H9 (cell line): ENCODE measurements at regions not wholly inside any gene's neighbourhood (a gene's known extent, or its start where the extent isn't known, plus 50 kb on each side); places are given as distances from the start of the nearest gene placed in this dataset.

Experiments
- DNase-seq: peaks from one replicate; pipeline ENCODE4 v3.0.0-alpha.2; 2017
- H2AFZ ChIP-seq: one replicate; pipeline ENCODE4 v1.6.1; 2013; ENCODE audit warnings: mild to moderate bottlenecking, low read length, control low read depth, moderate library complexity
- H2AK5ac ChIP-seq: 2 replicates; pipeline ENCODE4 v1.6.1; 2013; ENCODE audit warnings: low read length, control low read depth, mixed read lengths; ENCODE audit not compliant: insufficient read length
- H2BK120ac ChIP-seq: one replicate; pipeline ENCODE4 v1.6.1; 2013; ENCODE audit warnings: low read depth, mild to moderate bottlenecking, low read length, control low read depth, inconsistent platforms; ENCODE audit not compliant: poor library complexity, severe bottlenecking
- H2BK12ac ChIP-seq: 2 replicates; pipeline ENCODE4 v1.6.1; 2013; ENCODE audit warnings: low read length, control low read depth, mixed read lengths, low read depth; ENCODE audit not compliant: insufficient read length
- H2BK15ac ChIP-seq: 2 replicates; pipeline ENCODE4 v1.6.1; 2013; ENCODE audit warnings: low read depth, low read length, control low read depth
- H2BK20ac ChIP-seq: one replicate; pipeline ENCODE4 v1.6.1; 2013; ENCODE audit warnings: low read depth, mild to moderate bottlenecking, low read length, control low read depth, inconsistent platforms; ENCODE audit not compliant: poor library complexity, severe bottlenecking
- H2BK5ac ChIP-seq: 2 replicates; pipeline ENCODE4 v1.6.1; 2013; ENCODE audit warnings: low read length, control low read depth, mixed read lengths; ENCODE audit not compliant: insufficient read length
- H3K14ac ChIP-seq: 2 replicates; pipeline ENCODE4 v1.6.1; 2013; ENCODE audit warnings: low read length, control low read depth; ENCODE audit not compliant: insufficient read depth
- H3K18ac ChIP-seq: 2 replicates; pipeline ENCODE4 v1.6.1; 2013; ENCODE audit warnings: low read depth, mild to moderate bottlenecking, mixed read lengths, low read length, control low read depth; ENCODE audit not compliant: insufficient read length
- H3K23ac ChIP-seq: 2 replicates; pipeline ENCODE4 v1.6.1; 2013; ENCODE audit warnings: low read length, control low read depth, mixed read lengths, low read depth; ENCODE audit not compliant: insufficient read length
- H3K23me2 ChIP-seq: 2 replicates; pipeline ENCODE4 v1.6.1; 2013; ENCODE audit warnings: low read depth, mild to moderate bottlenecking, mixed read lengths, low read length, control low read depth; ENCODE audit not compliant: insufficient read length, poor library complexity, severe bottlenecking
- H3K27ac ChIP-seq: 2 replicates; pipeline ENCODE4 v1.5.1; 2013; ENCODE audit warnings: low read length, control low read depth, mixed read lengths, low read depth; ENCODE audit not compliant: insufficient read length
- H3K27me3 ChIP-seq: 2 replicates; pipeline ENCODE4 v1.6.1; 2013; ENCODE audit warnings: low read length, control low read depth, inconsistent platforms; ENCODE audit not compliant: insufficient read depth
- H3K4ac ChIP-seq: 2 replicates; pipeline ENCODE4 v1.6.1; 2013; ENCODE audit warnings: low read depth, mild to moderate bottlenecking, control low read depth, inconsistent platforms, low read length, moderate library complexity
- H3K4me1 ChIP-seq: 2 replicates; pipeline ENCODE4 v1.6.1; 2013; ENCODE audit warnings: low read length, control low read depth, inconsistent platforms; ENCODE audit not compliant: insufficient read depth
- H3K4me2 ChIP-seq: 2 replicates; pipeline ENCODE4 v1.6.1; 2013; ENCODE audit warnings: low read length, control low read depth, mixed read lengths; ENCODE audit not compliant: insufficient read length, insufficient read depth
- H3K56ac ChIP-seq: 2 replicates; pipeline ENCODE4 v1.6.1; 2013; ENCODE audit warnings: low read depth, mild to moderate bottlenecking, mixed read lengths, low read length, control low read depth; ENCODE audit not compliant: insufficient read length
- H3K79me1 ChIP-seq: 2 replicates; pipeline ENCODE4 v1.6.1; 2013; ENCODE audit warnings: low read depth, mild to moderate bottlenecking, moderate library complexity, low read length, control low read depth, inconsistent platforms; ENCODE audit not compliant: insufficient read depth, poor library complexity, severe bottlenecking
- H3K79me2 ChIP-seq: 2 replicates; pipeline ENCODE4 v1.6.1; 2013; ENCODE audit warnings: low read length, control low read depth, inconsistent platforms; ENCODE audit not compliant: insufficient read depth
- H3K9ac ChIP-seq: 2 replicates; pipeline ENCODE4 v1.6.1; 2013; ENCODE audit warnings: low read length, control low read depth, mixed read lengths; ENCODE audit not compliant: insufficient read length; ENCODE audit errors: extremely low read depth
- H3K9me3 ChIP-seq: one replicate; pipeline ENCODE4 v1.6.1; 2013; ENCODE audit warnings: low read depth, low read length, inconsistent platforms; ENCODE audit not compliant: control insufficient read depth
- H3T11ph ChIP-seq: one replicate; pipeline ENCODE4 v1.6.1; 2013; ENCODE audit warnings: mild to moderate bottlenecking, low read length, control low read depth, inconsistent platforms
- H4K20me1 ChIP-seq: one replicate; pipeline ENCODE4 v1.6.1; 2013; ENCODE audit not compliant: control insufficient read depth, insufficient read length, insufficient read depth
- H4K5ac ChIP-seq: 2 replicates; pipeline ENCODE4 v1.6.1; 2013; ENCODE audit warnings: low read depth, mild to moderate bottlenecking, mixed read lengths, low read length, control low read depth; ENCODE audit not compliant: insufficient read length
- H4K8ac ChIP-seq: replicated peaks from 2 replicates; pipeline ENCODE4 v1.6.1; 2013; ENCODE audit warnings: low read length, control low read depth, mixed read lengths, low read depth; ENCODE audit not compliant: insufficient read length
- H4K91ac ChIP-seq: 2 replicates; pipeline ENCODE4 v1.6.1; 2013; ENCODE audit warnings: low read depth, mild to moderate bottlenecking, moderate library complexity, mixed read lengths, low read length, control low read depth; ENCODE audit not compliant: insufficient read length
- H3K27ac Mint-ChIP-seq, 3 experiments: 2 replicates in 2 of 3; 3 replicates in 1 of 3; pipeline ENCODE4 v1.8.0; 2020 to 2021; ENCODE audit warnings: mixed read lengths in 3 of 3, mild to moderate bottlenecking in 1 of 3, moderate library complexity in 1 of 3
- H3K27me3 Mint-ChIP-seq: 2 replicates; pipeline ENCODE4 v1.8.0; 2021; ENCODE audit warnings: low read depth, mild to moderate bottlenecking, moderate library complexity, mixed read lengths
- H3K36me3 Mint-ChIP-seq, 3 experiments: 2 replicates in 2 of 3; 3 replicates in 1 of 3; pipeline ENCODE4 v1.8.0; 2020 to 2021; ENCODE audit warnings: low read depth in 3 of 3, mixed read lengths in 3 of 3; ENCODE audit not compliant: insufficient read depth in 1 of 3
- H3K4me1 Mint-ChIP-seq, 2 experiments: 2 replicates each; pipeline ENCODE4 v1.8.0; 2020; ENCODE audit warnings: mixed read lengths in 2 of 2
- H3K4me3 Mint-ChIP-seq, 2 experiments: 2 replicates in 1 of 2; 3 replicates in 1 of 2; pipeline ENCODE4 v1.8.0; 2020 to 2021; ENCODE audit warnings: mild to moderate bottlenecking in 2 of 2, mixed read lengths in 2 of 2, moderate library complexity in 1 of 2
- H3K9me3 Mint-ChIP-seq, 2 experiments: 2 replicates in 1 of 2; 3 replicates in 1 of 2; pipeline ENCODE4 v1.8.0; 2020; ENCODE audit warnings: mild to moderate bottlenecking in 2 of 2, mixed read lengths in 2 of 2, moderate library complexity in 1 of 2
- CTCF ChIP-seq: fragments of 200-600 bp; sonication (generic); conservative IDR thresholded peaks from 3 replicates; pipeline ENCODE4 v1.8.0; 2021; ENCODE audit warnings: antibody characterized with exemption, mild to moderate bottlenecking
- WGBS: extraction: QIAGEN DNeasy Blood & Tissue Kit; methylation state at CpG from one replicate; pipeline ENCODE4 v1.1.7; 2013; ENCODE audit warnings: missing lambda C conversion rate, low lambda C conversion rate, mixed read lengths; ENCODE audit not compliant: insufficient read length; ENCODE audit errors: extremely low coverage; 5-methylcytosine and 5-hydroxymethylcytosine counted together

GRCh38 chr10:78408671-78409472 is 375.2 kb downstream of the RPS24 start:
- H2BK15ac ChIP-seq = no peak overlapping the region
- no peak overlapping the region for H4K8ac ChIP-seq
- peaks cover 22% of the 10 kb centered on the region for H3K27me3 Mint-ChIP-seq
- H3K9ac ChIP-seq = no peak overlapping the region
- H4K5ac ChIP-seq = no peak overlapping the region
- no peaks in the 10 kb centered on the region for H4K20me1 ChIP-seq
- peaks cover 5% of the 10 kb centered on the region; the same call in 1 of the 2 replicates for H3K4me1 ChIP-seq
- H2AK5ac ChIP-seq = no peak overlapping the region
- H3K9me3 ChIP-seq = no peaks in the 10 kb centered on the region
- H3K9me3 Mint-ChIP-seq = peaks cover 0 to 5% of the 10 kb centered on the region in 2 experiments; a peak in 1 of 5 replicates
- DNase-seq = peak; percentile 75
- H3K4me2 ChIP-seq = no peak overlapping the region
- H4K91ac ChIP-seq = peak overlapping the region; percentile 20
- H2BK120ac ChIP-seq = no peak overlapping the region
- no peak overlapping the region for H2BK12ac ChIP-seq
- H3K56ac ChIP-seq = no peak overlapping the region
- peaks cover 30 to 36% of the 10 kb centered on the region in 2 experiments for H3K4me1 Mint-ChIP-seq
- no peak; the same call in 2 of the 3 replicates for TF ChIP-seq CTCF
- H2AFZ ChIP-seq = no peak overlapping the region
- H3K23me2 ChIP-seq = no peaks in the 10 kb centered on the region
- H3K36me3 Mint-ChIP-seq = peaks cover 0 to 18% (median 0%) of the 10 kb centered on the region in 3 experiments; a peak in 2 of 7 replicates
- no peak overlapping the region for H2BK20ac ChIP-seq
- H3K79me2 ChIP-seq = no peaks in the 10 kb centered on the region
- H3K23ac ChIP-seq = no peak overlapping the region
- H3K4ac ChIP-seq = no peak overlapping the region
- WGBS = no CpG with 5 or more reads among the region's 12 CpGs
- H3K79me1 ChIP-seq = no peaks in the 10 kb centered on the region
- 0 out of 7 replicates have a peak overlapping the region, but pooled peaks of 1 of the 3 experiments have one; percentile 57 for H3K27ac Mint-ChIP-seq
- no peak overlapping the region for H3K4me3 Mint-ChIP-seq
- H3K14ac ChIP-seq = no peak overlapping the region
- H2BK5ac ChIP-seq = no peak overlapping the region
- H3K27ac ChIP-seq = no peak overlapping the region
- H3K18ac ChIP-seq = peak overlapping the region; percentile 15
- H3T11ph ChIP-seq = no peak overlapping the region
- H3K27me3 ChIP-seq = no peaks in the 10 kb centered on the region
